Choroid plexus epithelial cell (primary cell): ENCODE measurements at regions not wholly inside any gene's neighbourhood (a gene's known extent, or its start where the extent isn't known, plus 50 kb on each side); places are given as distances from the start of the nearest gene placed in this dataset.

ENCODE experiments used
- DNase-seq: peaks from one replicate; pipeline ENCODE4 v3.0.0-alpha.2; 2010; ENCODE audit warnings: low read depth
- H3K4me3 ChIP-seq: 2 replicates; pipeline ENCODE4 v1.5.1; 2011; ENCODE audit warnings: low read depth, mild to moderate bottlenecking, control low read depth, low read length, moderate library complexity
- TF ChIP-seq, protein P1 (sequence below): conservative IDR thresholded peaks from 2 replicates; pipeline ENCODE4 v1.5.1; 2011; ENCODE audit warnings: low read depth, mild to moderate bottlenecking, control low read depth, inconsistent platforms, low read length, moderate library complexity

DNA sequence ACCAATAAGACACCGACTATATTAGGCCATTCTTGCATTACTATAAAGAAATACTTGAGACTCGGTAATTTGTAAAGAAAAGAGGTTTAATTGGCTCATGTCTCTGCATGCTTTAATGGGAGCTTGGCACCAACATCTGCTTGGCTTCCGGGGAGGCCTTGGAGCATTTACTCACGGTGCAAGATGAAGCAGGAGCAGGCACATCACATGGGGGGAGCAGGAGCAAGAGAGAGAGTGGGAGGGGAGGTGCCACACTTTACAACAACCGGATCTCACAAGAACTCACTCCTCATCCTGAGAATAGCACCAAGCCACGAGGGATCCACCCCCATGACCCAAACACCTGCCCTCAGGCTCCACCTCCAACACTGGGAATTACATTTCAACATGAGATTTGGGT is 224.8 kb downstream of the KLF5 start:
- no peak for DNase-seq
- H3K4me3 ChIP-seq = no peak overlapping the region
- TF ChIP-seq, protein P1, sequence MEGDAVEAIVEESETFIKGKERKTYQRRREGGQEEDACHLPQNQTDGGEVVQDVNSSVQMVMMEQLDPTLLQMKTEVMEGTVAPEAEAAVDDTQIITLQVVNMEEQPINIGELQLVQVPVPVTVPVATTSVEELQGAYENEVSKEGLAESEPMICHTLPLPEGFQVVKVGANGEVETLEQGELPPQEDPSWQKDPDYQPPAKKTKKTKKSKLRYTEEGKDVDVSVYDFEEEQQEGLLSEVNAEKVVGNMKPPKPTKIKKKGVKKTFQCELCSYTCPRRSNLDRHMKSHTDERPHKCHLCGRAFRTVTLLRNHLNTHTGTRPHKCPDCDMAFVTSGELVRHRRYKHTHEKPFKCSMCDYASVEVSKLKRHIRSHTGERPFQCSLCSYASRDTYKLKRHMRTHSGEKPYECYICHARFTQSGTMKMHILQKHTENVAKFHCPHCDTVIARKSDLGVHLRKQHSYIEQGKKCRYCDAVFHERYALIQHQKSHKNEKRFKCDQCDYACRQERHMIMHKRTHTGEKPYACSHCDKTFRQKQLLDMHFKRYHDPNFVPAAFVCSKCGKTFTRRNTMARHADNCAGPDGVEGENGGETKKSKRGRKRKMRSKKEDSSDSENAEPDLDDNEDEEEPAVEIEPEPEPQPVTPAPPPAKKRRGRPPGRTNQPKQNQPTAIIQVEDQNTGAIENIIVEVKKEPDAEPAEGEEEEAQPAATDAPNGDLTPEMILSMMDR = no peak

DNA sequence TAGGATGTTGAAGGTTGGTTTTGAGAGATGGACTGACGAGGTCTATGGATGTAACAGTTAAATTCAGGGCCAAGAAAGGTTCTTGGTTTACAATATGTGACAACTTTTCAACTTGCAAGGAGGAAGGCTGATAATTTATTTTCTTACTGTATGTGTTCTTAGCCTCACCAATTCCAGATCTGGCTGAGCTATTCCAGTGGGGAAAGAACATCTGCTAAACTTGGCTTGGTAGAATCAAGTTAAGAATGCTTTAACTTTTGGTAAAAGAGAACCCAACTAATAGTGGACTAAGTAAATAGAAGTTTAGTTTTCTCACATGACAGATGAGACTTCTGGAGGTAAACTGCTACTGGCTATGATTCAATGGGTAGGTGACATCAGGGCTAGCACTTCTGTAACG is 222.9 kb downstream of the KLF5 start:
- no peak overlapping the region for H3K4me3 ChIP-seq
- TF ChIP-seq, protein P1 = no peak

DNA sequence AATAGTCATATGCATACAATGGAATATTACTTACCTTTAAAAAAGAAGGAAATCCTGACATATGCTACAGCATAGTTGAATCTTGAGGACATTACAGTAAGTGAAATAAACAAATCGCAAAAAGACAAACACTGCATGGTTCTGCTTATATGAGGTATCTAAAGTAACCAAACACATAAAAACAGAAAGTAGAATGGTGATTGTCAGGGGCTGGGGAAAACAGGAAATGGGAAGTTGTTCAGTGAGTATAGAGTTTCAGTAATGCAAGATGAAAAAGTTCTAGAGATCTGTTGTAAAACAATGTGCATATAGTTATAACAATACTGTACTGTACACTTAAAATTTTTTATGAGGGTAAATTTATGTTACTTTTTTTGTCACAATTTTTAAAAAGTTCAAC is 219.4 kb downstream of the KLF5 start:
- no peak overlapping the region for H3K4me3 ChIP-seq
- TF ChIP-seq, protein P1 = no peak
- DNase-seq = no peak

More for the DNA sequence above, 222.9 kb downstream of the KLF5 start:
- DNase-seq = no peak

DNA sequence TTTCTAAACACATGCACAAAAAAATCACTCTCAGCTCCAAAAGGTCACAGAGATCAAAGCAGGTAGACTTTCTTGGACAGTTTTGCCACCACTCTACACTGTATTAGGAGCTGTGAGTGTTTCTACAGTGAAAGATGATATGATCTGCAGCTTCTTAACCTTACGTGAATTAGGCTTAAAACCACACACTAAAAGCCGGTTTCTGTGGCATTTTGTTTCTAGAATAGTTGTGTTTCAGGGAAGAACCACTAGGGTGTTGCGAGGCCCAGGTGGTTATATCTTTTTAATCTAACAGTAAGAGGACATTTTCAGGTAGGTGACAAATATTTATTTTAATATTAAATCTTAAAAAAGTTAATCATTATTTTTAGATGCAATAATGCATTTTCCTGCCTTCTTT is 216.4 kb downstream of the KLF5 start:
- no peak for DNase-seq

DNA sequence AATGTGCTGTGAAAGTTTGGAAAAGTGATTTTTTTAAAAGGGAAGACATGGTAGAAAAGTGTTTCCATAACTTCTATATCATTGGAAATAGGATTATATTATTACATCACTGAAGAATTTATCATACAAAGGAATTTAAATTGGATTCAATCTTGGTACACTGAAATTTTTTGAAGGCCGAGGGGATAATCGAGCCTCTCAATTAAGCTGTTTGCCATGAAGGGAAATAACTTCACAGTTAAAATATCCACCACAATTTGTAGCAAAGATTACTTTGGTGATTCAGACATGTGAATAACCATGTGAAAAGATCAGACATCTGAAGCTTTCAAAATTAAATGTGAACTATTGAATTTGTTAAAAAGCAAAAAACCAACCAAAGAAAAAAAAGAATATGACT is 215.3 kb downstream of the KLF5 start:
- TF ChIP-seq, protein P1 = no peak
- DNase-seq = peak; percentile 26
- no peak overlapping the region for H3K4me3 ChIP-seq

More for the DNA sequence above, 216.4 kb downstream of the KLF5 start:
- H3K4me3 ChIP-seq = no peak overlapping the region
- TF ChIP-seq, protein P1 = no peak

DNA sequence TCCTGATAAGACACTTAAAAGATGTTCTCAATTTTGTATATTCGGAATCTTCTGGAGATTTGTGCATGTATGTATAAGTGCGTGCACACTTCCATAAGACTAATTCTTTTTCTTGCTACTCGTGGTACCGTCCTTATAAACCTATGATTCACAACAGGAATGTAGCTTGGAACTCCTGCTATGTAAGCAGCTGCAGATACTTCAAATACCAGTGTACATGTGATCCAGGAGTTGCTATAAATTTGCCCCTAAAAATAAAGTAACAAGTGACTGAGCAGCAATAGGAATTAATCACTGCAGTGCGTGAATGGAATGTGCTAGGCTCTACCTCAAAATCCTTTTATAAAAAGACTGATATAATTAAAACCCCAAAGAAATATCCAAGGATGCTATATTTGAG is 214.9 kb downstream of the KLF5 start:
- TF ChIP-seq, protein P1 = no peak
- H3K4me3 ChIP-seq = no peak overlapping the region
- DNase-seq = peak; percentile 92

DNA sequence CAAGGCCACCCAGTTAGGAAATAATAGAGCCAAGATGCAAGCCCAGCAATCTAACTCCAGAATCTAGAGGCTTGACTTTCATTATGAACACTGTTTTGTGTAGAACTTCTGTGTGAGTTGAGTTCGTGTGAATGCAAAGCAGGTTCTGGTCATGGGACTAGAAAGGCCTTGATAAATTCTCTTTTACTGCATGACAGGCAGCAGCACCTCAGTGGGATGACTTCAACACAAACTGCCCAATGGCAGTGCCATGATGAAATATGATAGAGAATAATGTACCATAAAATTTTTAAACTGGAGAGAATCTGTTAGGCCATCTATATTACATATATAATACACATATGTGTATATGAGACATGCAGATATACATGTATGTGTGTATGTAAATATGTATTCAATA is 214.5 kb downstream of the KLF5 start:
- no peak for DNase-seq
- TF ChIP-seq, protein P1 = no peak
- no peak overlapping the region for H3K4me3 ChIP-seq
